NCI-H2171 treated with DMSO at 0.1 percent for 48 hours (cell line): ENCODE measurements at regions not wholly inside any gene's neighbourhood (a gene's known extent, or its start where the extent isn't known, plus 50 kb on each side); places are given as distances from the start of the nearest gene placed in this dataset.

Experiments
- DNase-seq: peaks from one replicate; lab custom pipeline; 2025; lab: John Stamatoyannopoulos, UW

DNA sequence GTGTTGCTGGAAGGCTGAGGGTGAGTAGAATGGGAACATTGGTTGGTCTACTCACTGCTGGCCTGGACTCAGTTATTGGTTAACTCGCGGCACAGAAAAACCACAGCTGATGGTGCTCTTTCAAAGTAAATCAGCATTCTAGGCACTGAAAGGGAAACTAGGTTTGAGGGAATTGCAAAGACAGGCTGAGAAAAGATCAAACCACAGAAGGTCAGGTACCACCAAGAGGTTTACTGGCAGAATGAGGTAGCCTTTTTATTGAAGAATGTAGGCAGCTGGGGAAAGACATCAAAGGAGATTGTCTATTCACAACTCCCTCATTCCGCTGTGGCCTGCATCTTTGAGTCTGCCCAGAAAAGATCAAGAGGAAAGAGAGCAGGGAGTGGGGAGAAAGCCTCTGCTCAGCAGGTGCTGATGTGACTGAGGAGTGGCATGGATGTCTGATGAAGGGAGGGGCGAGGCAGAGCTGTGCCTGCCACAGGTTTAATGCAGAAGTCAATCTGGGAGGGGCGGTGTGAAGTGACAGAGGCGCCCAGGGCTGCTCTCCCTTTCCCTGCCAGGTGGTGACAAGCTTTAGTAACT is 255.5 kb downstream of the MAN2A1 start:
- DNase-seq = no peak

DNA sequence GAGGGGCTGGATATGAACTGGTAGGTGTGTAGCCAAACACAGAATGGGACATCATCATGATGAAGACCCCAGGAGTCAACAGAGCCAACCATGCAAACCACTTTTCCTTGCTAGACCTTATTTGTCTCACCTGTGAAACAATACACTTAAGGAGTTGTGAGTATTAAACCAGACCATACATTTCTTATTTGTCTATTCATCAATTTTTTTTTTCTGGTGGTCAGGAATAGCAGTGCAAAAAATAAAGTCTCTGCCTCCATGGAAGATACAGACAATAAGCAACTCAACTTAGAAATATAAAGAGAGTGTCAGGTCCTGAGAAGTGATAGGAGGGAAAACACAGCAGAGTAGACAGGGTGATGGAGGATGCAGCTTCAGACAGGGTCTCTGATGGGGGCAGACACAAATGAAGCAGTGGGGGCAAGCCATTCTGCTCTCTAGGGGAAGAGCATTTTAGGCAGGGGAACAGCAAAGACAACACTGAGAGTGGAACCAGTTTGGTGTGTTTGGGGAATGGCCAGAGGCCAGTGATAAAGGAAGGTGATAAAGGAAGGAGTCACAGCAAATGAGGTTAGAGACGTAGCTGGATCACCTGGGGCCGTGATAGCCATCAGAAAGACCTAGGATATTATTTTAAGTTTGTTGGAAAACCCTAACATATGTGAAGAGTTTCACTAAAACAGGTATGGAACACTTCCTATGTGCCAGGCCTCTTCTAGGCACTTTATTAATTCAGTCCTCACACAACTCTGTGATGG is 256.2 kb downstream of the MAN2A1 start:
- DNase-seq = no peak

GRCh38 chr5:109946610-109947009 is 256.9 kb downstream of the MAN2A1 start:
- DNase-seq = no peak

DNA sequence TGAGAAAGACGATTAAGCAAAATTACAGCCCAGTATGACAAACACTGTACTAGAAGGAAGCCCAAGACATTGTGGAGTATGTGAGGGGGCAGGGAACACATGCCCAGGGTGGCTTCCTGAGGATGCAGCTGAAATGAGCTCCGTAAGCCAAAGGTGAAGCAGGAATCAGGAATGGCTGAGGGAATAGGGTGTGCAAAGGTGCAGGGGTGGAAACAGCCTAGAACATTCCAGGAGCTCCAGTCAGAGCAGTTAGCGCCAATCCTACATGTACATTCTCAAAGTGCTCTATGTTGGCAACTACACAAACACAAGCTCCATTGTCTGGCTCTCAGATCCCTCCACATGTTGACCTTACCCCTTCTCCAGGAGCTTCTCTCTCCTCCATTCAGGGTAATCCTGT is 257.9 kb downstream of the MAN2A1 start:
- no peak for DNase-seq

- no peak for DNase-seq
These were observed 260.9 kb downstream of the MAN2A1 start for GRCh38 chr5:109950634-109951033.

DNA sequence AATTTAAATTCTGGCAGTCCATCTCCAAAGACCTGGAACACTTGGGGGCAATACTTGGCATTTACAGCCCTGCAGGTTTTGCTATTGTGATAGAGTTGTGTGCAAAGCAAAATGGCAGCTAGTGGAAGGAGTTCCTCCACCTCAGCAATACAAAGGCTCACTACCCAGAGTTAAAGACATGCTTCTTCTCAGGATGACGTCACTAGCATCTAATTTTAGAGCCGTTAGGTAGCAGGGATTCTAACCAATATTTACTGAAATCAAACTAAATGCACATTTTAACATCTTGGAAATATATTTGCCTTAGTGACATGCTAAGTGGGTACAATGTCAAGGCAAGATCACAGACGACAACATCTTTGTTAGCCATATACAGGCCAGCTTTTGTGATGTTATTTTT is 261.6 kb downstream of the MAN2A1 start:
- DNase-seq = no peak

- no peak for DNase-seq
These were observed 262.0 kb downstream of the MAN2A1 start for GRCh38 chr5:109951758-109952157.

DNA sequence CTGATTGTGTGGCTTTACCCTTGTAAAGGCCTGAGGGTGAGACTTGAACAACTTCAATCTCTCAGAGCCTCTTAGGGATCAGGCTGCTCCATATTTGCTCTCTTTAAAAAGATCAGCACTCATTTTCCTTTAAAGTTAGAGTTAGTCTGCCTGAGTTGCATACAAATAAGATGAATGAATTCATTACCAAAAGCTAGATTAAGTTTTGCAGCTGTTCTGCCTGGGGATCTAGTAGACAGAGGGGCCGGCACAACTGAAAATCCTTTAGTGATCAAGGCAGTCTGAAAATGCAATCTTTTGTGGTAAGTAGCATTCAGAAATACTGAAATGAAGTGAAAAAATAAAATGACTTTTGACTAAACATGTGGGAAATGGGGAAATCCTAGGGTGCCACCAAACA is 264.0 kb downstream of the MAN2A1 start:
- no peak for DNase-seq

- no peak for DNase-seq
These were observed 267.2 kb downstream of the MAN2A1 start for GRCh38 chr5:109956884-109957283.

DNA sequence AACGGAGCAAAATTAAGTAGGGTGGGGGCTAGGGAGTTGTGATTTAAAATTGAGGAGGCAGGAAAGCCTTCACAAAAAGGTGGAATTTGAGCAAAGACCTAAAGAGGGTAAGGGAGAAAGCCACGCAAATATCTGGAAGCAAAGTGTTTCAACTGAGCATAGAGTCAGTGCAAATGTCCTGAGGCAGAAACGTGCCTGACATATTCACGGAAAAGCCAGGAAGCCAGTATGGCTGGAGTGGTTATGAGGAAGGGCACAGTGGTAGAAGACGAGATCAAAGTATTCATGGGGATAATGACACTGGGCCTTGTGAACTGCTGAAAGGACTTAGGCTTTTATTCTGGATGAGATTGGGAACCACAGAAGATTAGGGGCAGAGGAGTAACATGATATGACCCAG is 268.4 kb downstream of the MAN2A1 start:
- DNase-seq = no peak

DNA sequence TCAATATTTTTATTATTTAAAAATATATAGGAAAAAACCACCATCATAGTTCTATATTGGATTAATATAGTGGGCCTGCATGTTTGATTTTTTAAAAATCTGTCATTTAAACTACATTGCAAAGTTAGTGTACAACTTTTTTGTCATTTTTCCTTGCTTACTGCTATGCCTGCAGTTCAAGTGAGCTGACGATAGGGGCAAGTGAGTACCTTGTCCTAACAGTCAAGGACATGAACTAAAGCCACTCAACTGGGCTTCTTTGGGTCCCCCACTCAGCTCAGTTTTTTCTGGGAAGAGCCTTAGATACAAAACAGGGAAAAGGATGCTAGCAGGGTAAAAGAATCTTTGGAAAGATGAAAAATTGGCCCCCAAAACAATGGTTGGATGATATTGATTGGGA is 269.9 kb downstream of the MAN2A1 start:
- no peak for DNase-seq

- DNase-seq = no peak
These were observed 272.0 kb downstream of the MAN2A1 start for GRCh38 chr5:109961751-109962150.

DNA sequence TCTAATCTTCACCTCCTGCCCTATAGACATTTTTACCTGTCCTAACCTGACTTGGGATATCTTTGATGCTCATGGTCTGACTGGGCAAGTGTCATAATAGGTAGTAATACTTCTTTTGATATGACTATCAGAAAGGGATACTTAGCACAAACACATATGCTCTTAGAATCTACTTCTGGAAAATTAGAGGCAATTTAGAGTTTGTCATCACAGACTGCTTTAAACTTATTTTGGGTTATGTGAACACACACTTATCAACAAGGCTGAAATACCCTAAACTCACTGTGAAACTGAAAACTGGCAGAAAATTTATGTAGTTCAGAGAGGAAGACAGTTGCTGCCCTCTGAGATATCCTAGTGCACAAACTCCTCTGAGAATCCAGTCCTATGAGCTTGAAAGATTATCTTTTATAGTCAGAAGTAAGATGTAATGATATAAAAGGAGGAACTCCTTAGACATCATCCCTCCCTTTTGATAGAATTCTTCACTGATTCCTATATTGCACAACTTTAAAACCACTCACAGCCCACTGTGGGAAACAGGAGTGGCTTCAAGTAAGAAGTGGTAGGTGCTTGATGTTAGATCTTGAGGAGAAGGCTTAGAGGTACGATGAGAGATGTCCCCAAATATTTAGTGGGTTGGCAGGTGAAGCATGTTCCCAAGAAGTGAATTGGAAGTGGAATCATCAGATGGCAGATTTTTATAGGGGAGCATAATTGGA is 273.3 kb downstream of the MAN2A1 start:
- DNase-seq = no peak

GRCh38 chr5:109964136-109964535 is 274.4 kb downstream of the MAN2A1 start:
- no peak for DNase-seq

GRCh38 chr5:109965634-109966033 is 275.9 kb downstream of the MAN2A1 start:
- no peak for DNase-seq

DNA sequence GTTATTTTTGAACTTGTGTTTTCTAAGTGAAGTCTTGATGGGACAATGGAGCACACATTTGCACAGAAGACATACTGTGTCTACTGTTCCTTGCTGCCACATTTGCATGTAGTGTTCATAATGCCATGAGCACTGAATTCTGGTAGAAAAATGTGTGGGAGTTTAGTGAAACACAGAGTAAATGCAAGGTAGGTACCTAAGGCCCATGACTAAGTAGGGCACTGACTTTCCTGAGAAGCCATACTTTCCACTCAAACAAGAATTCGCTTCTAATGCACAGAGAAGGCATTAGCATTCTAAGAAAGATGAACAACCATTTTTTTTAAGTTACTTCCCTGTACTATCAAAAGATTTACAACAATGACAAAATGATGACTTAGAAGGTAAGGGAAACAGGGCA is 282.2 kb downstream of the MAN2A1 start:
- no peak for DNase-seq

- no peak for DNase-seq
These were observed 292.3 kb downstream of the MAN2A1 start for GRCh38 chr5:109981979-109982378.

GRCh38 chr5:109982966-109983534 is 293.3 kb downstream of the MAN2A1 start:
- DNase-seq = no peak

DNA sequence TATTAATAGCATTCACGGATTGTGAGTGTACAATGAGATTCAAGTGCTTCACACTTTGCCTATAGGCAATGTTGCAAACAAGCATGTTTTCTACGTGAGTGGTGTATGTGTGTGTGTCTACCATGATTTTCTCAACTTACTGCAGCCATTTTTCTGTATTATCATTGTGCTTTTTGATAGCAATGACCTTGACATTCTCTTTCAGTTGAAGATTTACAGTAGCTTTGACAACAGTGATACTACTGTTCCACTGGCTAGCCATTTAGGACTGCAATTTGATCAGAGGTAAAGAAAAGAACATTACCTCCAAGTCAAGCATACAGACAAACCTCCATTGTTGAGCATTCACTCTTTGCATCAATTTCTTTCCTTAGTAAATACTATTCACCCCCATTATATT is 297.0 kb downstream of the MAN2A1 start:
- DNase-seq = no peak

GRCh38 chr5:109987355-109987754 is 297.6 kb downstream of the MAN2A1 start:
- DNase-seq = no peak

GRCh38 chr5:109987970-109988369 is 298.2 kb downstream of the MAN2A1 start:
- DNase-seq = no peak

DNA sequence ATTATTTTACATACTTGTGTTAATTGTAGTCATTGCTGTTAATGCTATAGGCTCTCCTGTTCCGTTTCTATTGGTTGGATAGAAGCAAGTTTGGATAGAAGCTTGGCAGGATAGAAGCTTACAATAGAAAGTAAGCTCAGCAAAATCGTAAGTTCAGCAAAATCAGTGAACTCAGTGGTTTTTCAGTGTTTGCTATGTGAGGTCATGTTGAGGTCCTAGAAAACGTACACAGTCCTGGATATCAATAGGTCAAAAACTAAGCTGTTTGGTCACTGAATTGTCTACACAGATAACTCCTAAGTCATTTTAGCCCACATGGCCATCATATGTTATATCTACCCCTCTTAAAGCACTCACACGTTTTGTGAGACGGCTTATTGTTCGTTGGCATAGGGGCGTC is 299.4 kb downstream of the MAN2A1 start:
- DNase-seq = no peak
